ACHN (cell line): ENCODE measurements at regions not wholly inside any gene's neighbourhood (a gene's known extent, or its start where the extent isn't known, plus 50 kb on each side); places are given as distances from the start of the nearest gene placed in this dataset.
"Not testable (repeated sequence)": the region's sequence is repeated elsewhere in the genome, so short reads cannot be mapped to it uniquely, and the experiment has no call there.

Source experiments
- DNase-seq: peaks from one replicate; pipeline ENCODE4 v3.0.0-alpha.2; 2015
- in situ Hi-C: cut with HindIII; loops from 2 replicates; pipeline ENCODE4 v1.10.0; 2017; ENCODE audit warnings: low sequenced_read_pairs, low pct_ligation_motif_present, low pct_unique_long_range_greater_than_20kb

DNA sequence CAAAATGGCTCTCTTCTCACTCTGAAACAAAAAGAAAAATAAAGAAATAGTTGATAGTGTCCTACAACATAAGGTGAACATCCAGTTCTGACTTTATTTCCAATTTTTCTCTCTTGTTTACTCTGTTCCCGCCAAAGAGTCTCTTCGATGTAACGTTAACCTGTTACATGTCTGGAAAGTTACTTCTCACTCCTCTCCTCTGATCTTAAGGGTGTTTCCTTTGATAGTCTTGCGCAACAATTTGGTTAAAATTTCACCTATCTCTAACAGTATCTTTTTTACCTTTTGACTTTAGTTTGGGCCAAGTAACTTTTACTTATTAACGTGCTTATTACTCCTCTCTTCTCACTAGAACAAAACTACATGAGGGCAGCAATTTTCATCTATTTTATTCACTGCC is 1450.2 kb downstream of the BRINP3 start:
- DNase-seq: no peak
- in situ Hi-C loops: no loop called here

GRCh38 chr1:189033169-189033568 is 1444.5 kb downstream of the BRINP3 start:
- in situ Hi-C loops: no loop called here
- no peak for DNase-seq

- in situ Hi-C loops: no loop called here
- DNase-seq: no peak
Observed at GRCh38 chr1:189036628-189037027, 1441.0 kb downstream of the BRINP3 start.

- in situ Hi-C loops: no loop called here
- no peak for DNase-seq
Observed at GRCh38 chr1:189046127-189046526, 1431.5 kb downstream of the BRINP3 start.

- no peak for DNase-seq
- in situ Hi-C loops: no loop called here
Observed at GRCh38 chr1:189084811-189085210, 1392.9 kb downstream of the BRINP3 start.

DNA sequence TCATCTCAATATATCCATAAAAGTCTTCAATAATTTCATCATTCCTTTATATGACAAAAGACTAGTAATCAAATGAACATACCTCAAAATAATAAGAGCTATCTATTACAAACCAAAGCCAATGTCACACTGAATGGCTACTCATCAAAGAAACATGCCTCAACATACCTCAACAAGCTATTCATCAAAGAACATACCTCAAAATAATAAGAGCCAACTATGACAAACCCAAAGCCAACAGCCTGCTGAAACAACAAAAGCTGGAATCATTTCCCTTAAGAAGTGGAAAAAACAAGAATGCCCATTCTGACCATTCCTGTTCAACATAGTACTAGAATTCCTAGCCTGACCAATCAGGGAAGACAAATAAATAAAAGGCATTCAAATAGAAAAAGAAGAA is 1373.7 kb downstream of the BRINP3 start:
- no peak for DNase-seq
- in situ Hi-C loops: no loop called here

GRCh38 chr1:189117072-189117770 is 1360.4 kb downstream of the BRINP3 start:
- in situ Hi-C loops: no loop called here
- no peak for DNase-seq

DNA sequence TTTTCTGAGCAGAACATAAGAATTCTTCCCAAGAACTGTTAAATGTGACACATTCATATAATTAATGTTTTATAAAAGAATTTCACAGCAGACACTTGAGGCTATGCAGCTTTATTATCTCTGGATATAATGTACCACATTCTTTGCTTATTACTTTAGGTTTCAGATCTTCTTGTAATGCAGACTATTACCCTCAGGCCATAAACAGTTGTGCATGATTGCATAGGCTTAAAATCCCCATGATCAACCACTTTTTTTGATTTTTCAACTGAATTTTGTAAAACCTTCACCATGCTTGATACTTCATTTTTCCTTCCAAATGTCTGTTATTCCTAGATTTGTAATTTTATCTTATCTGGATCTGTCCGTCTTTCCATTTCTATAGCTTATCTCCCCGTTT is 1355.7 kb downstream of the BRINP3 start:
- in situ Hi-C loops: no loop called here
- DNase-seq: no peak

- in situ Hi-C loops: no loop called here
Observed at GRCh38 chr1:189125694-189126093, 1352.0 kb downstream of the BRINP3 start.

GRCh38 chr1:189131576-189131975 is 1346.1 kb downstream of the BRINP3 start:
- no peak for DNase-seq
- in situ Hi-C loops: no loop called here

More at GRCh38 chr1:189125694-189126093, 1352.0 kb downstream of the BRINP3 start:
- peak; percentile 2 for DNase-seq

DNA sequence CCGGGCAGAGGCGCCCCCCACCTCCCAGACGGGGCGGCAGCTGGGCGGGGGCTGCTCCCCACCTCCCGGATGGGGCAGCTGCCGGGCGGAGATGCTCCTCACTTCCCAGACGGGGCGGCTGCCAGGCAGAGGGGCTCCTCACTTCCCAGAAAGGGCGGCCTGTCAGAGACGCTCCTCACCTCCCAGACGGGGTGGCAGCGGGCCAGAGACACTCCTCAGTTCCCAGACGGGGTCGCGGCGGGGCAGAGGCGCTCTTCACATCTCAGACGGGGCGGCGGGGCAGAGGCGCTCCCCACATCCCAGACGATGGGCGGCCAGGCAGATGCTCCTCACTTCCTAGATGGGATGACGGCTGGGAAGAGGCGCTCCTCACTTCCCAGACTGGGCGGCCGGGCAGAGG is 1337.9 kb downstream of the BRINP3 start:
- in situ Hi-C loops, DNase-seq: not testable (repeated sequence)

- DNase-seq: no peak
- in situ Hi-C loops: no loop called here
Observed at GRCh38 chr1:189141056-189141455, 1336.6 kb downstream of the BRINP3 start.

DNA sequence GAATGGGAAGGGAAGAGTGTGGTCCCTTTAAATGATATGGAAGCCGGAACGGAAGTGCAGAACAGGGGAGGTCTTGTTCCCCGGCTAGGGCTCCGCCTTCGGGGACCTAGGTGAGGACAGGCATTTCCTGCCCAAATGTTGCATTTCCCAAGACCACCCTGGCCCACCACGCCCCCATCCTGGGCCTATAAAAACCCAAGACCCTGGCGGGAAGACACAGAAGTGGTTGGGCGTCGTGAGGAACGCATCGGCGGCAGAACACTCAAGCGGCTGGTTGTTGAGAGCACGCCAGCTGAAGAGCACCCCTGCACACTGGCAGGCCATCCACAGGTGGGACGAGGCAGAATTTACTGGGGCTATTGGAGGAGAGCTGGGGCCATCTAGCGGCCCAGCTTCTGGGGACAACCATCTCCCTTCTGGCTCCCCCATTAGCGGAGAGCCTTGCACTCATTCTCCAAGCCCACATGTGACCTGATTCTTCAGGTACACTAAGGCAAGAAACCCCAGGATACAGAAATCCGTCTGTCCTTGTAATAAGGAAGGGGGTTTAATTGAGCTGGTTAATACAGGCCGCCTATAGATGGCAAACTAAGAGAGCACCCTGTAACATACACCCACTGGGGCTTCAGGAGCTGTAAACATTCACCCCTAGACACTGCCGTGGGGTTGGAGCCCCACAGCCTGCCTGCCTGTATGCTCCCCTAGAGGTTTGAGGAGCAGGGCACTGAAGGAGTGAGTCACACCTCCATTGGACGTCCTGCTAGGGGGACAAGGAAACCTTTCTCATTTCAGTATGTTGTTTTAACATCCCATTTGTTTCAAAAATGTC is 1327.9 kb downstream of the BRINP3 start:
- no peak for DNase-seq
- in situ Hi-C loops: no loop called here

- in situ Hi-C loops: no loop called here
- no peak for DNase-seq
Observed at GRCh38 chr1:189150624-189151023, 1327.0 kb downstream of the BRINP3 start.

GRCh38 chr1:189151361-189151760 is 1326.3 kb downstream of the BRINP3 start:
- in situ Hi-C loops: no loop called here
- no peak for DNase-seq

DNA sequence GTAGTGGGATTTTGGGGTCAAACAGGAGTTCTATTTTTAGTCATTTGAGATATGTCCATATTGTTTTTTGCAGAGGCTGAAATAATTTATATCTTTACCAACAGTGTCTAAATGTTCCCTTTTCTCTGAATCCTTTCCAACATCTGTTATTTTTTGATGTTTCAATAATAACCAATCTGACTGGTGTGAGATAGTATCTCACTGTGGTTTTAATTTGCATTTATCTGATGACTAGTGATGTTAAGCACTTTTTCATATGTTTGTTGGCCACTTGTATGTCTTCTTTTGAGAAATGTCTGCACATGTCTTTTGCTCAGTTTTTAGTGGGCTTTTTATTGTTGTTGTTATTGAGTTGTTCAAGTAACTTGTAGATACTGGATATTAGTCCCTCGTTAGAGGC is 1325.0 kb downstream of the BRINP3 start:
- in situ Hi-C loops: no loop called here
- no peak for DNase-seq

- in situ Hi-C loops: no loop called here
- no peak for DNase-seq
Observed at GRCh38 chr1:189158155-189158554, 1319.5 kb downstream of the BRINP3 start.

DNA sequence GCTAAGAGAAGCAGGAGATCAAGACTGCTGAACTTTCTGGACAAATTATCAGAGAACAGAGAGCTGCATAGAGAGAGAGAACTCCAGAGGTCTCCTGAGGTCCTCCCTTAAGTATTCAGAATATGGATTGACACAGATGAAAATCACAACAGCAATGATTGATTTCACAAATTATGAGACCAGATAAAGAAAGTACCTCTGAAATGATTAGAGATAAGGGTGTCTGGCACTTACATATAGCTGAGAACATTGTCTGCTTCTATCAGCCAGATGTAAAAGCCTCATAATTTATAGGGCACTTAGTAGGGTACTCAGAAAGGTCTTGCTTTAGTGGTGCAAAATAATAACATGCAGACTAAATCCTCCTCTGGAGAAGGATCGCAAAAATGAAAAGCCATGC is 1301.8 kb downstream of the BRINP3 start:
- in situ Hi-C loops: no loop called here
- DNase-seq: no peak

DNA sequence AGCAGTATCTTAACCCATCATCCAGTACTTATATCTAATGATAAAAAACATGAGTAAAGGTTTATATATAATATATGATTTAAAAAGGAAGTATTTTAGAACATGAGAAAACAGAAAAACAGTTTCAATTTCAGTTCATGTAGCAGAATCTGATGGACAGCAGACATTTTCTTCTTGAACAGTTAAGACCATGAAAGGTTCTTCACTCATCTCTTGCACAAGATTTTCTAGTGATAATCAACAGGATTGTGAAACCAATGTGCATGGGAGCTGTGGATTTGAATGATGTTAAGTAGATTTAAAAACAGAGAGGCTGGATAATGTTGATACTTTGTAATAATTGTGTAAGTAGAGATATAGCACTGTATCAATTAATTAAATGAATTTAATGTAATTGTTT is 1297.6 kb downstream of the BRINP3 start:
- in situ Hi-C loops: no loop called here
- no peak for DNase-seq

DNA sequence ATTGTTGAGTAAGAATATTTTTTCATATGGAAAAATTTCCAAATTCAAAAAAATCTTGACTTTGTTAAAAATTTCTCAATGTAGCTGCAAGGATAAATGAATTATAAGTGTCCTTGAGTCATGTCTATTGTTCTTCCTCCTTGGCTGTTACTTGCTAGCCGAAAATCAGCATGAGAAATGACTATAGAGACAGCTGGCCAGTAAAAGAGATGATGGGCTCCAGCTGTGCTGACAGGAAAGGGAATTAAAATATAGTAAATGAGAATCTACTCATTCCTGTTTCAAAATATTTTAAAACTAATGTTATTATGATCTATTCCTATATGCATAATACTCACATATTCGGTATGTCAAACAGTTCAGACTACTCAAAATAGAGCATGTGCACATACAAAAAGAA is 1292.6 kb downstream of the BRINP3 start:
- in situ Hi-C loops: no loop called here
- DNase-seq: no peak
